WTC11 (cell line): ENCODE measurements at regions not wholly inside any gene's neighbourhood (a gene's known extent, or its start where the extent isn't known, plus 50 kb on each side); places are given as distances from the start of the nearest gene placed in this dataset.
"Not testable (repeated sequence)": the region's sequence is repeated elsewhere in the genome, so short reads cannot be mapped to it uniquely, and the experiment has no call there.

Experiments
- ATAC-seq: fragments of 200-7000 bp; cut with Tn5 transposase; 2 replicates; pipeline ENCODE4 v1.10.0; 2021; ENCODE audit warnings: mild to moderate bottlenecking, moderate library complexity
- CTCF ChIA-PET: fragments of 300-600 bp; sonication (Branson Sonifier 250); formaldehyde crosslinking; loops from one replicate; lab custom pipeline; 2021; ENCODE audit warnings: antibody characterized with exemption; lab: Charles Lee
- POLR2A ChIA-PET: fragments of 350-600 bp; sonication (Branson Sonifier 250); formaldehyde crosslinking; loops from one replicate; lab custom pipeline; 2021; ENCODE audit warnings: antibody characterized with exemption; lab: Charles Lee
- DNase-seq: peaks from one replicate; pipeline ENCODE4 v3.0.0; 2021; ENCODE audit warnings: low spot score
- H3K27ac Mint-ChIP-seq: 2 replicates; pipeline ENCODE4 v1.8.0; 2021; ENCODE audit warnings: mixed read lengths
- H3K27me3 Mint-ChIP-seq: 2 replicates; pipeline ENCODE4 v1.8.0; 2021; ENCODE audit warnings: low read depth, mild to moderate bottlenecking, moderate library complexity, mixed read lengths
- H3K36me3 Mint-ChIP-seq: 2 replicates; pipeline ENCODE4 v1.8.0; 2021; ENCODE audit warnings: mixed read lengths
- H3K4me1 Mint-ChIP-seq: 2 replicates; pipeline ENCODE4 v1.8.0; 2022; ENCODE audit warnings: mixed read lengths
- H3K4me3 Mint-ChIP-seq: 2 replicates; pipeline ENCODE4 v1.8.0; 2021; ENCODE audit warnings: mild to moderate bottlenecking, moderate library complexity, mixed read lengths
- H3K9me3 Mint-ChIP-seq: 2 replicates; pipeline ENCODE4 v1.8.0; 2021; ENCODE audit warnings: mixed read lengths
- GRHL2 ChIP-seq: fragments of 250-450 bp; sonication (Bioruptor Pico); IDR thresholded peaks from 2 replicates; pipeline ENCODE4 v1.8.0; 2022; ENCODE audit warnings: mild to moderate bottlenecking, moderate library complexity; ENCODE audit not compliant: insufficient replicate concordance, severe bottlenecking
- NFYB ChIP-seq: sonication (generic); formaldehyde crosslinking; conservative IDR thresholded peaks from 2 replicates; pipeline ENCODE4 v1.8.0; 2022; ENCODE audit warnings: low read depth, missing genetic modification reagents
- NR2C2 ChIP-seq: sonication (generic); formaldehyde crosslinking; IDR thresholded peaks from 2 replicates; pipeline ENCODE4 v1.8.0; 2022; ENCODE audit warnings: mild to moderate bottlenecking, missing genetic modification reagents
- PRRX2 ChIP-seq: fragments of 250-450 bp; sonication (Bioruptor Pico); IDR thresholded peaks from 2 replicates; pipeline ENCODE4 v1.8.0; 2021; ENCODE audit warnings: mild to moderate bottlenecking
- RELA ChIP-seq: sonication (generic); formaldehyde crosslinking; IDR thresholded peaks from 2 replicates; pipeline ENCODE4 v1.8.1; 2022; ENCODE audit warnings: missing genetic modification reagents, mild to moderate bottlenecking, borderline replicate concordance
- RORB ChIP-seq: fragments of 250-450 bp; sonication (Bioruptor Pico); IDR thresholded peaks from 2 replicates; pipeline ENCODE4 v1.9.0; 2021; ENCODE audit warnings: mild to moderate bottlenecking
- SMAD4 ChIP-seq: sonication (generic); formaldehyde crosslinking; IDR thresholded peaks from 2 replicates; pipeline ENCODE4 v1.8.0; 2022; ENCODE audit warnings: mild to moderate bottlenecking, missing genetic modification reagents
- SOX15 ChIP-seq: fragments of 250-450 bp; sonication (Bioruptor Pico); IDR thresholded peaks from 2 replicates; pipeline ENCODE4 v1.9.0; 2021; ENCODE audit warnings: mild to moderate bottlenecking
- SP1 ChIP-seq: sonication (generic); formaldehyde crosslinking; conservative IDR thresholded peaks from 2 replicates; pipeline ENCODE4 v1.8.1; 2022; ENCODE audit warnings: missing genetic modification reagents
- TEAD4 ChIP-seq: sonication (generic); formaldehyde crosslinking; IDR thresholded peaks from 2 replicates; pipeline ENCODE4 v1.8.0; 2022; ENCODE audit warnings: mild to moderate bottlenecking, missing genetic modification reagents
- ZNF232 ChIP-seq: sonication (generic); formaldehyde crosslinking; IDR thresholded peaks from 2 replicates; pipeline ENCODE4 v1.8.0; 2022; ENCODE audit warnings: mild to moderate bottlenecking, missing genetic modification reagents
- ZNF263 ChIP-seq: sonication (generic); formaldehyde crosslinking; IDR thresholded peaks from 2 replicates; pipeline ENCODE4 v1.8.1; 2022; ENCODE audit warnings: low read depth, mild to moderate bottlenecking, moderate library complexity, missing genetic modification reagents
- ZNF317 ChIP-seq: sonication (generic); formaldehyde crosslinking; IDR thresholded peaks from 2 replicates; pipeline ENCODE4 v1.8.1; 2023; ENCODE audit warnings: low read depth, mild to moderate bottlenecking, moderate library complexity, missing genetic modification reagents, borderline replicate concordance
- ZNF423 ChIP-seq: fragments of 250-450 bp; sonication (Bioruptor Pico); IDR thresholded peaks from 2 replicates; pipeline ENCODE4 v2.1.2; 2022; ENCODE audit warnings: mild to moderate bottlenecking, moderate library complexity
- TF ChIP-seq, protein P1 (sequence below): sonication (generic); formaldehyde crosslinking; IDR thresholded peaks from 2 replicates; pipeline ENCODE4 v1.8.1; 2023; ENCODE audit warnings: mild to moderate bottlenecking, missing genetic modification reagents
- TF ChIP-seq, protein P2 (sequence below): sonication (generic); formaldehyde crosslinking; IDR thresholded peaks from 2 replicates; pipeline ENCODE4 v1.8.0; 2022; ENCODE audit warnings: mild to moderate bottlenecking, missing genetic modification reagents
- TF ChIP-seq, protein P3 (sequence below): sonication (generic); formaldehyde crosslinking; IDR thresholded peaks from 2 replicates; pipeline ENCODE4 v1.8.1; 2022; ENCODE audit warnings: mild to moderate bottlenecking, moderate library complexity, missing genetic modification reagents
- TF ChIP-seq, protein P4 (sequence below): sonication (generic); formaldehyde crosslinking; conservative IDR thresholded peaks from 2 replicates; pipeline ENCODE4 v1.8.1; 2023; ENCODE audit warnings: mild to moderate bottlenecking, low read depth, missing genetic modification reagents, moderate library complexity
- TF ChIP-seq, protein P5 (sequence below): fragments of 250-450 bp; sonication (Bioruptor Pico); IDR thresholded peaks from 2 replicates; pipeline ENCODE4 v1.9.0; 2021; ENCODE audit warnings: mild to moderate bottlenecking
- TF ChIP-seq, protein P6 (sequence below): fragments of 250-450 bp; sonication (Bioruptor Pico); conservative IDR thresholded peaks from 2 replicates; pipeline ENCODE4 v1.9.0; 2021; ENCODE audit warnings: mild to moderate bottlenecking

DNA sequence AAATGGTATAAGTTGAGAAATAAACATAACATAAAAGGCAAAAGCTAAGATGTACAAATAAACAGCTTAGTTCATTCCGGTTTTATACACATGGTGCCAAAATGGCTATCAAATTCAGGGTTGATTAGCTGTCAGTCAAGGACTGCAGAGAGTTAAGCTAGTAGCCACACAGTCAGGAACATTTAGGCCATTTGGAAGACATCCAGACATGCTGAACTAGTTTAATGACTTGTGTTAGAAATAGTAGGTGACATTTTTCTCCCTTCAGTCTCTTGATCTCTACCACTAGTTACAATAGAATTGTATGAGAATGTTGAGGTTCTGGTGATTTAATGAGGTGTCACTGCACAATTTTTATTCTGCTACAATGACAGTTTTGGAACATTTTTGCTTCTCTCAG is 394.4 kb upstream of the SPHKAP start:
- H3K4me1 Mint-ChIP-seq, result no peaks in the 10 kb centered on the region
- H3K9me3 Mint-ChIP-seq, result peaks cover 3% of the 10 kb centered on the region; the same call in 1 of the 2 replicates
- no peak for DNase-seq
- no peak overlapping the region for H3K4me3 Mint-ChIP-seq
- no peaks in the 10 kb centered on the region for H3K27me3 Mint-ChIP-seq
- ChIA-PET CTCF (no interaction called here), POLR2A (no interaction called here)
- TF ChIP-seq SMAD4 (CRISPR knock-in tag) (no peak), GRHL2 (CRISPR knock-in tag) (no peak), ZNF317 (CRISPR knock-in tag) (no peak), PRRX2 (CRISPR knock-in tag) (no peak), ZNF263 (no peak), ZNF423 (CRISPR knock-in tag) (no peak), SOX15 (CRISPR knock-in tag) (no peak), RELA (no peak), RORB (no peak), TEAD4 (CRISPR knock-in tag) (no peak), NR2C2 (CRISPR knock-in tag) (no peak), SP1 (no peak), ZNF232 (CRISPR knock-in tag) (no peak), NFYB (CRISPR knock-in tag) (no peak)
- TF ChIP-seq, protein P1, sequence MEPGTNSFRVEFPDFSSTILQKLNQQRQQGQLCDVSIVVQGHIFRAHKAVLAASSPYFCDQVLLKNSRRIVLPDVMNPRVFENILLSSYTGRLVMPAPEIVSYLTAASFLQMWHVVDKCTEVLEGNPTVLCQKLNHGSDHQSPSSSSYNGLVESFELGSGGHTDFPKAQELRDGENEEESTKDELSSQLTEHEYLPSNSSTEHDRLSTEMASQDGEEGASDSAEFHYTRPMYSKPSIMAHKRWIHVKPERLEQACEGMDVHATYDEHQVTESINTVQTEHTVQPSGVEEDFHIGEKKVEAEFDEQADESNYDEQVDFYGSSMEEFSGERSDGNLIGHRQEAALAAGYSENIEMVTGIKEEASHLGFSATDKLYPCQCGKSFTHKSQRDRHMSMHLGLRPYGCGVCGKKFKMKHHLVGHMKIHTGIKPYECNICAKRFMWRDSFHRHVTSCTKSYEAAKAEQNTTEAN (CRISPR knock-in tag), result no peak
- TF ChIP-seq, protein P2, sequence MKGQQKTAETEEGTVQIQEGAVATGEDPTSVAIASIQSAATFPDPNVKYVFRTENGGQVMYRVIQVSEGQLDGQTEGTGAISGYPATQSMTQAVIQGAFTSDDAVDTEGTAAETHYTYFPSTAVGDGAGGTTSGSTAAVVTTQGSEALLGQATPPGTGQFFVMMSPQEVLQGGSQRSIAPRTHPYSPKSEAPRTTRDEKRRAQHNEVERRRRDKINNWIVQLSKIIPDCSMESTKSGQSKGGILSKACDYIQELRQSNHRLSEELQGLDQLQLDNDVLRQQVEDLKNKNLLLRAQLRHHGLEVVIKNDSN (CRISPR knock-in tag), result no peak
- TF ChIP-seq, protein P3, sequence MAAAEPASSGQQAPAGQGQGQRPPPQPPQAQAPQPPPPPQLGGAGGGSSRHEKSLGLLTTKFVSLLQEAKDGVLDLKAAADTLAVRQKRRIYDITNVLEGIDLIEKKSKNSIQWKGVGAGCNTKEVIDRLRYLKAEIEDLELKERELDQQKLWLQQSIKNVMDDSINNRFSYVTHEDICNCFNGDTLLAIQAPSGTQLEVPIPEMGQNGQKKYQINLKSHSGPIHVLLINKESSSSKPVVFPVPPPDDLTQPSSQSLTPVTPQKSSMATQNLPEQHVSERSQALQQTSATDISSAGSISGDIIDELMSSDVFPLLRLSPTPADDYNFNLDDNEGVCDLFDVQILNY, result no peak
- TF ChIP-seq, protein P4, sequence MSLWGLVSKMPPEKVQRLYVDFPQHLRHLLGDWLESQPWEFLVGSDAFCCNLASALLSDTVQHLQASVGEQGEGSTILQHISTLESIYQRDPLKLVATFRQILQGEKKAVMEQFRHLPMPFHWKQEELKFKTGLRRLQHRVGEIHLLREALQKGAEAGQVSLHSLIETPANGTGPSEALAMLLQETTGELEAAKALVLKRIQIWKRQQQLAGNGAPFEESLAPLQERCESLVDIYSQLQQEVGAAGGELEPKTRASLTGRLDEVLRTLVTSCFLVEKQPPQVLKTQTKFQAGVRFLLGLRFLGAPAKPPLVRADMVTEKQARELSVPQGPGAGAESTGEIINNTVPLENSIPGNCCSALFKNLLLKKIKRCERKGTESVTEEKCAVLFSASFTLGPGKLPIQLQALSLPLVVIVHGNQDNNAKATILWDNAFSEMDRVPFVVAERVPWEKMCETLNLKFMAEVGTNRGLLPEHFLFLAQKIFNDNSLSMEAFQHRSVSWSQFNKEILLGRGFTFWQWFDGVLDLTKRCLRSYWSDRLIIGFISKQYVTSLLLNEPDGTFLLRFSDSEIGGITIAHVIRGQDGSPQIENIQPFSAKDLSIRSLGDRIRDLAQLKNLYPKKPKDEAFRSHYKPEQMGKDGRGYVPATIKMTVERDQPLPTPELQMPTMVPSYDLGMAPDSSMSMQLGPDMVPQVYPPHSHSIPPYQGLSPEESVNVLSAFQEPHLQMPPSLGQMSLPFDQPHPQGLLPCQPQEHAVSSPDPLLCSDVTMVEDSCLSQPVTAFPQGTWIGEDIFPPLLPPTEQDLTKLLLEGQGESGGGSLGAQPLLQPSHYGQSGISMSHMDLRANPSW (CRISPR knock-in tag), result no peak
- TF ChIP-seq, protein P5, sequence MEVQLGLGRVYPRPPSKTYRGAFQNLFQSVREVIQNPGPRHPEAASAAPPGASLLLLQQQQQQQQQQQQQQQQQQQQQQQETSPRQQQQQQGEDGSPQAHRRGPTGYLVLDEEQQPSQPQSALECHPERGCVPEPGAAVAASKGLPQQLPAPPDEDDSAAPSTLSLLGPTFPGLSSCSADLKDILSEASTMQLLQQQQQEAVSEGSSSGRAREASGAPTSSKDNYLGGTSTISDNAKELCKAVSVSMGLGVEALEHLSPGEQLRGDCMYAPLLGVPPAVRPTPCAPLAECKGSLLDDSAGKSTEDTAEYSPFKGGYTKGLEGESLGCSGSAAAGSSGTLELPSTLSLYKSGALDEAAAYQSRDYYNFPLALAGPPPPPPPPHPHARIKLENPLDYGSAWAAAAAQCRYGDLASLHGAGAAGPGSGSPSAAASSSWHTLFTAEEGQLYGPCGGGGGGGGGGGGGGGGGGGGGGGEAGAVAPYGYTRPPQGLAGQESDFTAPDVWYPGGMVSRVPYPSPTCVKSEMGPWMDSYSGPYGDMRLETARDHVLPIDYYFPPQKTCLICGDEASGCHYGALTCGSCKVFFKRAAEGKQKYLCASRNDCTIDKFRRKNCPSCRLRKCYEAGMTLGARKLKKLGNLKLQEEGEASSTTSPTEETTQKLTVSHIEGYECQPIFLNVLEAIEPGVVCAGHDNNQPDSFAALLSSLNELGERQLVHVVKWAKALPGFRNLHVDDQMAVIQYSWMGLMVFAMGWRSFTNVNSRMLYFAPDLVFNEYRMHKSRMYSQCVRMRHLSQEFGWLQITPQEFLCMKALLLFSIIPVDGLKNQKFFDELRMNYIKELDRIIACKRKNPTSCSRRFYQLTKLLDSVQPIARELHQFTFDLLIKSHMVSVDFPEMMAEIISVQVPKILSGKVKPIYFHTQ (CRISPR knock-in tag), result no peak
- TF ChIP-seq, protein P6, sequence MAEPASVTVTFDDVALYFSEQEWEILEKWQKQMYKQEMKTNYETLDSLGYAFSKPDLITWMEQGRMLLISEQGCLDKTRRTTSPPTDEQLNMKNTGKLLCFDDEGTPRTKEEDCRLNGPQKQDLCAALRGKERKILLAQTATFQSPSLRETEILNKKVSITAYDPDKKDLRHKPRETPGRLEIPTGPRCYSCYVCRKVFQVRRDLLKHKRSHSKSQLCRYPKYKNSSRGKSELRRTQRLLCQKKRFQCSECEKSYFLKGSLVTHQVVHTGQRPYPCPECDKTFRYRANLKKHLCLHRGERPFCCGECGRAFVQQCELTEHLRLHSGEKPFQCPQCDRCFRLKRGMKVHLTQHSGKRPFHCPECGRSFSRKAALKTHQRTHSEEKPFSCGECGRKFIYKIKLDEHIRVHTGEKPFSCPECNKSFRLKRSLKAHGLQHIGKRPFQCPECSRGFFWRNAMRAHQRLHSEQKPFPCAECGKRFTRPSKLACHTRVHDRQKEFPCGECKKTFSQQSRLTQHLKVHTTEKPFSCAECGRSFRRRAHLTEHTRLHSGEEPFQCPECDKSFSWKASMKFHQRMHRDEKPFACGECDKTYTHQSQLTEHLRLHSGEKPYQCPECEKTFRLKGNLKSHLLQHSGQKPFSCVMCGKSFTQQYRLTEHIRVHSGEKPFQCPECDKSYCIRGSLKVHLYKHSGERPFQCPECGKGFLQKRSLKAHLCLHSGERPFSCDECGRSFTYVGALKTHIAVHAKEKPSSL (CRISPR knock-in tag), result no peak
- no peak overlapping the region for H3K27ac Mint-ChIP-seq
- ATAC-seq, result no peak
- no peaks in the 10 kb centered on the region for H3K36me3 Mint-ChIP-seq

DNA sequence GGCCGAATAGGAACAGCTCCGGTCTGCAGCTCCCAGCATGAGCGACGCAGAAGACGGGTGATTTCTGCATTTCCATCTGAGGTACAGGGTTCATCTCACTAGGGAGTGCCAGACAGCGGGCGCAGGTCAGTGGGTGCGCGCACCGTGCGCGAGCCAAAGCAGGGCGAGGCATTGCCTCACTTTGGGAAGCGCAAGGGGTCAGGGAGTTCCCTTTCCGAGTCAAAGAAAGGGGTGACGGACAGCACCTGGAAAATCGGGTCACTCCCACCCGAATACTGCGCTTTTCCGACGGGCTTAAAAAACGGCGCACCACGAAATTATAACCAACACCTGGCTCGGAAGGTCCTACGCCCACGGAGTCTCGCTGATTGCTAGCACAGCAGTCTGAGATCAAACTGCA is 386.8 kb upstream of the SPHKAP start:
- H3K36me3 Mint-ChIP-seq, H3K9me3 Mint-ChIP-seq, H3K4me1 Mint-ChIP-seq, POLR2A ChIA-PET, H3K27me3 Mint-ChIP-seq, ATAC-seq, DNase-seq, CTCF ChIA-PET: not testable (repeated sequence)
- Mint-ChIP-seq H3K27ac (0 out of 2 replicates have a peak overlapping the region, but pooled peaks have one; percentile 41), H3K4me3 (peak overlapping the region; percentile 56)
